ENCODE measurements at regions not wholly inside any gene's neighbourhood (a gene's known extent, or its start where the extent isn't known, plus 50 kb on each side); places are given as distances from the start of the nearest gene placed in this dataset.

- no peak for TF ChIP-seq CTCF (IDR thresholded peaks at IDR 0.05; ENCODE audit: low read length)
- no peak for TF ChIP-seq EZH2 (IDR thresholded peaks at IDR 0.05; ENCODE audit: borderline replicate concordance, low read length)
Measured at GRCh38 chr10:47141349-47141748, 158.6 kb upstream of the GDF10 start.
